B cell (primary cell): ENCODE measurements at regions not wholly inside any gene's neighbourhood (a gene's known extent, or its start where the extent isn't known, plus 50 kb on each side); places are given as distances from the start of the nearest gene placed in this dataset.
"Not testable (repeated sequence)": the region's sequence is repeated elsewhere in the genome, so short reads cannot be mapped to it uniquely, and the experiment has no call there.

ENCODE experiments used
- EZH2 ChIP-seq: IDR thresholded peaks from 2 replicates; pipeline ENCODE4 v1.6.1; 2012; ENCODE audit warnings: borderline replicate concordance, low read depth, mild to moderate bottlenecking, moderate library complexity, low read length; ENCODE audit not compliant: insufficient read depth, poor library complexity, severe bottlenecking
- TF ChIP-seq, protein P1 (sequence below): fragments of 200-600 bp; IDR thresholded peaks from one replicate; pipeline ENCODE4 v1.8.0; 2022; ENCODE audit warnings: antibody characterized with exemption, mild to moderate bottlenecking

- TF ChIP-seq, protein P1, sequence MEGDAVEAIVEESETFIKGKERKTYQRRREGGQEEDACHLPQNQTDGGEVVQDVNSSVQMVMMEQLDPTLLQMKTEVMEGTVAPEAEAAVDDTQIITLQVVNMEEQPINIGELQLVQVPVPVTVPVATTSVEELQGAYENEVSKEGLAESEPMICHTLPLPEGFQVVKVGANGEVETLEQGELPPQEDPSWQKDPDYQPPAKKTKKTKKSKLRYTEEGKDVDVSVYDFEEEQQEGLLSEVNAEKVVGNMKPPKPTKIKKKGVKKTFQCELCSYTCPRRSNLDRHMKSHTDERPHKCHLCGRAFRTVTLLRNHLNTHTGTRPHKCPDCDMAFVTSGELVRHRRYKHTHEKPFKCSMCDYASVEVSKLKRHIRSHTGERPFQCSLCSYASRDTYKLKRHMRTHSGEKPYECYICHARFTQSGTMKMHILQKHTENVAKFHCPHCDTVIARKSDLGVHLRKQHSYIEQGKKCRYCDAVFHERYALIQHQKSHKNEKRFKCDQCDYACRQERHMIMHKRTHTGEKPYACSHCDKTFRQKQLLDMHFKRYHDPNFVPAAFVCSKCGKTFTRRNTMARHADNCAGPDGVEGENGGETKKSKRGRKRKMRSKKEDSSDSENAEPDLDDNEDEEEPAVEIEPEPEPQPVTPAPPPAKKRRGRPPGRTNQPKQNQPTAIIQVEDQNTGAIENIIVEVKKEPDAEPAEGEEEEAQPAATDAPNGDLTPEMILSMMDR = not testable (repeated sequence)
- TF ChIP-seq EZH2 = not testable (repeated sequence)
Observed at GRCh38 chr7:89616829-89617228, 537.4 kb upstream of the STEAP1 start.
